ENCODE measurements at regions not wholly inside any gene's neighbourhood (a gene's known extent, or its start where the extent isn't known, plus 50 kb on each side); places are given as distances from the start of the nearest gene placed in this dataset.

DNA sequence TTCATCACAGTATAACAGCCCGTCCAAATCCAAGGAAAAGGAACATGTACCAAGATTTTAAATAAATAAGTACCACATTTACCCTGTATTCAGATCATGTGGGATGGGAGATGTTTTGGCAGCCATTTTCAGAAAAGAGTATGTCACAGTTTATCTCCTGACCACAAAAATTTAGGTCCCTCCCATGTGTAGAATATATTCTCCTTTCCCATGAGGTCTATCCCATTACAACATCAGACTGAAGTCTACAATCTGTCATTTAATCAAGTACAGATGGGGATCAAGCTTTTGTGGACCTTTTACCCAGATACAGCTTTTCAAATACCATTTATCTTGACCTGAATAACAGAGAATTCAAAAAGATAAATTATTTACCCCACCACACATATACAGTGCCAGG lies 444.5 kb downstream of the PLOD2 start:
- TF ChIP-seq ZBTB7A (IDR thresholded peaks at IDR 0.05; ENCODE audit: low read depth) (no peak), TAF1 (IDR thresholded peaks at IDR 0.05; ENCODE audit: low read depth) (no peak), EP300 (IDR thresholded peaks at IDR 0.05; ENCODE audit: borderline replicate concordance) (no peak)
- TF ChIP-seq, protein P1, sequence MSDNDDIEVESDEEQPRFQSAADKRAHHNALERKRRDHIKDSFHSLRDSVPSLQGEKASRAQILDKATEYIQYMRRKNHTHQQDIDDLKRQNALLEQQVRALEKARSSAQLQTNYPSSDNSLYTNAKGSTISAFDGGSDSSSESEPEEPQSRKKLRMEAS (IDR thresholded peaks at IDR 0.05): no peak
